HG03103 (cell line): ENCODE measurements at regions not wholly inside any gene's neighbourhood (a gene's known extent, or its start where the extent isn't known, plus 50 kb on each side); places are given as distances from the start of the nearest gene placed in this dataset.
"Not testable (repeated sequence)": the region's sequence is repeated elsewhere in the genome, so short reads cannot be mapped to it uniquely, and the experiment has no call there.

Experiments
- ATAC-seq: cut with Tn5 transposase; IDR thresholded peaks from one replicate; pipeline ENCODE4 v1.9.1; 2021; ENCODE audit warnings: low read depth; ENCODE audit not compliant: unreplicated experiment

- ATAC-seq: no peak
These were observed 82.2 kb upstream of the GRK3 start for GRCh38 chr22:25482091-25482760.

GRCh38 chr22:25482868-25483639 lies 81.4 kb upstream of the GRK3 start:
- ATAC-seq: no peak

- no peak for ATAC-seq
These were observed 80.5 kb upstream of the GRK3 start for GRCh38 chr22:25483931-25484330.

- no peak for ATAC-seq
These were observed 79.8 kb upstream of the GRK3 start for GRCh38 chr22:25484521-25485315.

GRCh38 chr22:25485626-25486545 lies 78.6 kb upstream of the GRK3 start:
- ATAC-seq: no peak

- no peak for ATAC-seq
These were observed 77.0 kb upstream of the GRK3 start for GRCh38 chr22:25487508-25487907.

GRCh38 chr22:25488244-25489020 lies 76.0 kb upstream of the GRK3 start:
- ATAC-seq: no peak

GRCh38 chr22:25489947-25490346 lies 74.5 kb upstream of the GRK3 start:
- no peak for ATAC-seq

GRCh38 chr22:25490896-25491295 lies 73.6 kb upstream of the GRK3 start:
- no peak for ATAC-seq

- no peak for ATAC-seq
These were observed 72.3 kb upstream of the GRK3 start for GRCh38 chr22:25492162-25492561.

GRCh38 chr22:25492841-25493734 lies 71.4 kb upstream of the GRK3 start:
- ATAC-seq: no peak

GRCh38 chr22:25493794-25494193 lies 70.7 kb upstream of the GRK3 start:
- ATAC-seq: no peak

GRCh38 chr22:25494774-25495173 lies 69.7 kb upstream of the GRK3 start:
- no peak for ATAC-seq

- ATAC-seq: no peak
These were observed 69.2 kb upstream of the GRK3 start for GRCh38 chr22:25495285-25495684.

GRCh38 chr22:25496396-25497064 lies 67.9 kb upstream of the GRK3 start:
- ATAC-seq: no peak

GRCh38 chr22:25497181-25497641 lies 67.3 kb upstream of the GRK3 start:
- no peak for ATAC-seq

- no peak for ATAC-seq
These were observed 66.8 kb upstream of the GRK3 start for GRCh38 chr22:25497716-25498115.

- not testable (repeated sequence) for ATAC-seq
These were observed 63.8 kb upstream of the GRK3 start for GRCh38 chr22:25500671-25501070.
